CD14-positive monocyte (primary cell): ENCODE measurements at regions not wholly inside any gene's neighbourhood (a gene's known extent, or its start where the extent isn't known, plus 50 kb on each side); places are given as distances from the start of the nearest gene placed in this dataset.

Experiments
- DNase-seq, 3 donors: peaks; one replicate each; pipeline ENCODE4 v3.0.0-alpha.2; 2011 to 2022
- H2AFZ ChIP-seq: 2 replicates; pipeline ENCODE4 v1.6.0; 2012; ENCODE audit warnings: mild to moderate bottlenecking, low read depth, low read length, inconsistent platforms; ENCODE audit not compliant: insufficient read depth, poor library complexity, severe bottlenecking
- H3K27ac ChIP-seq, 2 donors: 1 replicate in 1 of 2; 2 replicates in 1 of 2; pipeline ENCODE4 v1.5.1; 2012 to 2013; ENCODE audit warnings: low read length in 2 of 2, control low read depth in 1 of 2, inconsistent platforms in 1 of 2, low read depth in 1 of 2, mild to moderate bottlenecking in 1 of 2
- H3K27me3 ChIP-seq, 2 donors: one replicate each; pipeline versions ENCODE4 v1.6.0 to v1.6.1; 2011 to 2013; ENCODE audit warnings: low read length in 2 of 2; ENCODE audit not compliant: control insufficient read depth in 2 of 2, insufficient read depth in 2 of 2
- H3K36me3 ChIP-seq, 2 donors: replicated peaks in 1 of 2; 1 replicate in 1 of 2; 2 replicates in 1 of 2; pipeline versions ENCODE4 v1.5.1 to v1.6.1; 2012 to 2013; ENCODE audit warnings: low read length in 2 of 2, control low read depth in 1 of 2, inconsistent platforms in 1 of 2, mild to moderate bottlenecking in 1 of 2; ENCODE audit not compliant: insufficient read depth in 2 of 2, control insufficient read depth in 1 of 2
- H3K4me1 ChIP-seq, 2 donors: 1 replicate in 1 of 2; 2 replicates in 1 of 2; pipeline versions ENCODE4 v1.5.1 to v1.6.1; 2012 to 2013; ENCODE audit warnings: low read length in 2 of 2, control low read depth in 1 of 2, inconsistent platforms in 1 of 2, mild to moderate bottlenecking in 1 of 2, moderate library complexity in 1 of 2; ENCODE audit not compliant: insufficient read depth in 2 of 2, control insufficient read depth in 1 of 2
- H3K4me2 ChIP-seq: replicated peaks from 2 replicates; pipeline ENCODE3; 2012; ENCODE audit warnings: low read length, moderate library complexity, mild to moderate bottlenecking; ENCODE audit not compliant: poor library complexity, severe bottlenecking; ENCODE audit errors: extremely low read depth
- H3K4me3 ChIP-seq, 3 experiments: fragments of 200-600 bp in 1 of 3; sonication (generic) in 1 of 3; replicated peaks in 1 of 3; 1 replicate in 2 of 3; 2 replicates in 1 of 3; pipeline ENCODE4 v1.5.1; 2011 to 2013; ENCODE audit warnings: low read length in 3 of 3, mild to moderate bottlenecking in 3 of 3, control low read depth in 2 of 3, low read depth in 2 of 3, inconsistent platforms in 1 of 3, moderate library complexity in 1 of 3
- H3K79me2 ChIP-seq: 2 replicates; pipeline ENCODE4 v1.6.0; 2012; ENCODE audit warnings: mild to moderate bottlenecking, control low read depth, inconsistent platforms, low read length, moderate library complexity; ENCODE audit not compliant: insufficient read depth
- H3K9ac ChIP-seq: 2 replicates; pipeline ENCODE4 v1.6.0; 2017; ENCODE audit warnings: low read length, mild to moderate bottlenecking; ENCODE audit not compliant: insufficient read depth, poor library complexity, severe bottlenecking
- H3K9me3 ChIP-seq, 2 donors: replicated peaks in 1 of 2; 1 replicate in 1 of 2; 2 replicates in 1 of 2; pipeline versions ENCODE4 v1.5.1 to v1.6.1; 2012 to 2013; ENCODE audit warnings: low read length in 2 of 2, control low read depth in 1 of 2; ENCODE audit not compliant: control insufficient read depth in 1 of 2, insufficient read depth in 1 of 2
- H4K20me1 ChIP-seq: 2 replicates; pipeline ENCODE4 v1.6.0; 2012; ENCODE audit warnings: mild to moderate bottlenecking, low read length, control low read depth, moderate library complexity; ENCODE audit not compliant: insufficient read depth
- H3K27ac Mint-ChIP-seq, 7 donors: one replicate each; pipeline ENCODE4 v1.8.0; 2020; ENCODE audit warnings: mild to moderate bottlenecking in 7 of 7, mixed read lengths in 7 of 7, moderate library complexity in 6 of 7, inconsistent platforms in 2 of 7
- H3K27me3 Mint-ChIP-seq, 3 donors: one replicate each; pipeline ENCODE4 v1.8.0; 2021 to 2022; ENCODE audit warnings: low read depth in 3 of 3, mild to moderate bottlenecking in 3 of 3, mixed read lengths in 3 of 3, moderate library complexity in 3 of 3, inconsistent platforms in 1 of 3
- H3K36me3 Mint-ChIP-seq, 2 donors: one replicate each; pipeline ENCODE4 v1.8.0; 2020; ENCODE audit warnings: mixed read lengths in 2 of 2, inconsistent platforms in 1 of 2, mild to moderate bottlenecking in 1 of 2
- H3K4me1 Mint-ChIP-seq: one replicate; pipeline ENCODE4 v1.8.0; 2020; ENCODE audit warnings: mild to moderate bottlenecking, mixed read lengths
- H3K4me3 Mint-ChIP-seq, 2 donors: one replicate each; pipeline ENCODE4 v1.8.0; 2020; ENCODE audit warnings: mild to moderate bottlenecking in 2 of 2, mixed read lengths in 2 of 2, moderate library complexity in 1 of 2
- H3K9me3 Mint-ChIP-seq, 7 donors: one replicate each; pipeline ENCODE4 v1.8.0; 2020 to 2022; ENCODE audit warnings: mixed read lengths in 7 of 7, mild to moderate bottlenecking in 6 of 7, moderate library complexity in 6 of 7, inconsistent platforms in 2 of 7
- CTCF ChIP-seq: fragments of 200-600 bp; IDR thresholded peaks from one replicate; pipeline ENCODE4 v1.8.0; 2022; ENCODE audit warnings: antibody characterized with exemption, mild to moderate bottlenecking
- WGBS: methylation state at CpG from one replicate; pipeline ENCODE4 v1.1.5; 2013; ENCODE audit warnings: missing lambda C conversion rate; ENCODE audit not compliant: insufficient coverage; 5-methylcytosine and 5-hydroxymethylcytosine counted together
- intact Hi-C, 2 donors: fragments of 100-400 bp; cut with micrococcal nuclease; formaldehyde crosslinking; loops; one replicate each; pipeline versions ENCODE4 v1.15.0 to v1.15.1; 2023

- H3K4me1 Mint-ChIP-seq, result no peaks in the 10 kb centered on the region
- Histone ChIP-seq H3K27me3 (peaks cover 0 to 4% of the 10 kb centered on the region in 2 donors), H3K4me1 (no peaks in the 10 kb centered on the region), H2AFZ (no peak overlapping the region), H3K27ac (no peak overlapping the region), H3K9ac (no peak overlapping the region), H3K4me3 (no peak overlapping the region), H3K4me2 (no peak overlapping the region), H3K36me3 (no peaks in the 10 kb centered on the region), H3K79me2 (no peaks in the 10 kb centered on the region), H3K9me3 (no peaks in the 10 kb centered on the region), H4K20me1 (no peaks in the 10 kb centered on the region)
- H3K9me3 Mint-ChIP-seq, result peaks cover 0 to 2% (median 0%) of the 10 kb centered on the region in 7 donors
- peaks cover 9 to 17% (median 11%) of the 10 kb centered on the region in 3 donors for H3K27me3 Mint-ChIP-seq
- no peak overlapping the region for H3K4me3 Mint-ChIP-seq
- no peak for DNase-seq
- intact Hi-C loops, result loop anchor here in 1 of 2 donors (10.0 kb wide), 1 partner anchor 499 kb away; no protein-coding TSS in a partner anchor
- H3K36me3 Mint-ChIP-seq, result no peaks in the 10 kb centered on the region
- H3K27ac Mint-ChIP-seq, result peak overlapping the region in 1 of 7 donors; percentile 47
- TF ChIP-seq CTCF, result no peak
- WGBS, result 91% methylated on average over 6 of the region's 8 CpGs
Observed at GRCh38 chr21:41616031-41616591, 108.2 kb upstream of the TMPRSS2 start.

- Histone ChIP-seq H3K36me3 (no peaks in the 10 kb centered on the region), H2AFZ (no peak overlapping the region), H3K4me3 (no peak overlapping the region), H3K4me1 (no peaks in the 10 kb centered on the region), H3K79me2 (no peaks in the 10 kb centered on the region), H4K20me1 (no peaks in the 10 kb centered on the region), H3K9me3 (no peaks in the 10 kb centered on the region), H3K9ac (no peak overlapping the region), H3K4me2 (no peak overlapping the region), H3K27ac (no peak overlapping the region), H3K27me3 (peaks cover 0 to 4% of the 10 kb centered on the region in 2 donors)
- Mint-ChIP-seq H3K4me3 (no peak overlapping the region), H3K27ac (no peak overlapping the region), H3K4me1 (no peaks in the 10 kb centered on the region), H3K9me3 (peaks cover 0 to 2% (median 0%) of the 10 kb centered on the region in 7 donors), H3K27me3 (peaks cover 9 to 18% (median 11%) of the 10 kb centered on the region in 3 donors), H3K36me3 (no peaks in the 10 kb centered on the region)
- DNase-seq, result no peak
- 100% methylated on average over 1 of the region's 1 CpG for WGBS
- no peak for TF ChIP-seq CTCF
- intact Hi-C loops, result loop anchor here in 1 of 2 donors (10.0 kb wide), 1 partner anchor 499 kb away; no protein-coding TSS in a partner anchor
Observed at GRCh38 chr21:41615613-41616012, 107.7 kb upstream of the TMPRSS2 start.
